ENCODE measurements at regions not wholly inside any gene's neighbourhood (a gene's known extent, or its start where the extent isn't known, plus 50 kb on each side); places are given as distances from the start of the nearest gene placed in this dataset.

- Histone ChIP-seq H3K4me1 (ENCODE audit: insufficient read depth, insufficient read length) (no peaks in the 10 kb centered on the region), H3K4me3 (ENCODE audit: insufficient read length, low read depth) (no peak overlapping the region), H3K27me3 (ENCODE audit: insufficient read depth, insufficient read length) (peaks cover 6% of the 10 kb centered on the region), H3K9me3 (ENCODE audit: insufficient read depth, low read length) (peaks cover 15% of the 10 kb centered on the region), H3K9ac (ENCODE audit: insufficient read length, low read depth) (no peak overlapping the region), H3K36me3 (ENCODE audit: insufficient read depth, insufficient read length, low read length) (no peaks in the 10 kb centered on the region)
- DNase-seq (ENCODE audit: low read depth, low spot score) = no peak
- TF ChIP-seq YY1 (IDR thresholded peaks at IDR 0.05; ENCODE audit: insufficient read depth, insufficient read length) = no peak
These were observed 130.5 kb downstream of the FOXB1 start for GRCh38 chr15:60134609-60135008.

- Histone ChIP-seq H3K4me1 (ENCODE audit: insufficient read depth, insufficient read length) (no peaks in the 10 kb centered on the region), H3K9ac (ENCODE audit: insufficient read length, low read depth) (no peak overlapping the region), H3K9me3 (ENCODE audit: insufficient read depth, low read length) (0 out of 2 replicates have a peak, but pooled peaks cover 5% of the 10 kb centered on the region), H3K4me3 (ENCODE audit: insufficient read length, low read depth) (no peak overlapping the region), H3K36me3 (ENCODE audit: insufficient read depth, insufficient read length, low read length) (no peaks in the 10 kb centered on the region), H3K27me3 (ENCODE audit: insufficient read depth, insufficient read length) (peaks cover 6% of the 10 kb centered on the region)
- TF ChIP-seq YY1 (IDR thresholded peaks at IDR 0.05; ENCODE audit: insufficient read depth, insufficient read length) = no peak
- TF ChIP-seq SUZ12 (IDR thresholded peaks at IDR 0.05; ENCODE audit: extremely low read depth, insufficient read depth, insufficient read length) = no peak
- no peak for TF ChIP-seq ZNF274 (IDR thresholded peaks at IDR 0.05; ENCODE audit: low read depth, low read length)
- DNase-seq (ENCODE audit: low read depth, low spot score) = no peak
These were observed 131.8 kb downstream of the FOXB1 start for GRCh38 chr15:60135961-60136360.

GRCh38 chr15:60137711-60138396, 133.7 kb downstream of the FOXB1 start:
- Histone ChIP-seq H3K36me3 (ENCODE audit: insufficient read depth, insufficient read length, low read length) (no peaks in the 10 kb centered on the region), H3K9ac (ENCODE audit: insufficient read length, low read depth) (no peak overlapping the region), H3K27me3 (ENCODE audit: insufficient read depth, insufficient read length) (no peaks in the 10 kb centered on the region), H3K9me3 (ENCODE audit: insufficient read depth, low read length) (no peaks in the 10 kb centered on the region), H3K4me3 (ENCODE audit: insufficient read length, low read depth) (no peak overlapping the region), H3K4me1 (ENCODE audit: insufficient read depth, insufficient read length) (no peaks in the 10 kb centered on the region)
- DNase-seq (ENCODE audit: low read depth, low spot score) = no peak
- no peak for TF ChIP-seq SUZ12 (IDR thresholded peaks at IDR 0.05; ENCODE audit: extremely low read depth, insufficient read depth, insufficient read length)
- TF ChIP-seq YY1 (IDR thresholded peaks at IDR 0.05; ENCODE audit: insufficient read depth, insufficient read length) = no peak
- no peak for TF ChIP-seq ZNF274 (IDR thresholded peaks at IDR 0.05; ENCODE audit: low read depth, low read length)

- Histone ChIP-seq H3K36me3 (ENCODE audit: insufficient read depth, insufficient read length, low read length) (no peaks in the 10 kb centered on the region), H3K9me3 (ENCODE audit: insufficient read depth, low read length) (no peaks in the 10 kb centered on the region), H3K27me3 (ENCODE audit: insufficient read depth, insufficient read length) (no peaks in the 10 kb centered on the region), H3K9ac (ENCODE audit: insufficient read length, low read depth) (no peak overlapping the region), H3K4me3 (ENCODE audit: insufficient read length, low read depth) (no peak overlapping the region), H3K4me1 (ENCODE audit: insufficient read depth, insufficient read length) (no peaks in the 10 kb centered on the region)
- no peak for TF ChIP-seq SUZ12 (IDR thresholded peaks at IDR 0.05; ENCODE audit: extremely low read depth, insufficient read depth, insufficient read length)
- TF ChIP-seq YY1 (IDR thresholded peaks at IDR 0.05; ENCODE audit: insufficient read depth, insufficient read length) = no peak
- TF ChIP-seq ZNF274 (IDR thresholded peaks at IDR 0.05; ENCODE audit: low read depth, low read length) = no peak
- no peak for DNase-seq (ENCODE audit: low read depth, low spot score)
These were observed 134.4 kb downstream of the FOXB1 start for GRCh38 chr15:60138397-60138968.

GRCh38 chr15:60152386-60152785, 148.3 kb downstream of the FOXB1 start:
- H3K36me3 ChIP-seq (ENCODE audit: insufficient read depth, insufficient read length, low read length) = no peaks in the 10 kb centered on the region
- no peaks in the 10 kb centered on the region for H3K4me1 ChIP-seq (ENCODE audit: insufficient read depth, insufficient read length)
- H3K4me3 ChIP-seq (ENCODE audit: insufficient read length, low read depth) = no peak overlapping the region
- no peak for TF ChIP-seq YY1 (IDR thresholded peaks at IDR 0.05; ENCODE audit: insufficient read depth, insufficient read length)
- no peak for TF ChIP-seq ZNF274 (IDR thresholded peaks at IDR 0.05; ENCODE audit: low read depth, low read length)
- no peak for TF ChIP-seq SUZ12 (IDR thresholded peaks at IDR 0.05; ENCODE audit: extremely low read depth, insufficient read depth, insufficient read length)
- no peak for DNase-seq (ENCODE audit: low read depth, low spot score)
- no peak overlapping the region for H3K9ac ChIP-seq (ENCODE audit: insufficient read length, low read depth)
- H3K27me3 ChIP-seq (ENCODE audit: insufficient read depth, insufficient read length) = no peaks in the 10 kb centered on the region
- H3K9me3 ChIP-seq (ENCODE audit: insufficient read depth, low read length) = no peaks in the 10 kb centered on the region

- Histone ChIP-seq H3K36me3 (ENCODE audit: insufficient read depth, insufficient read length, low read length) (no peaks in the 10 kb centered on the region), H3K9ac (ENCODE audit: insufficient read length, low read depth) (no peak overlapping the region), H3K27me3 (ENCODE audit: insufficient read depth, insufficient read length) (no peaks in the 10 kb centered on the region), H3K4me3 (ENCODE audit: insufficient read length, low read depth) (no peak overlapping the region), H3K4me1 (ENCODE audit: insufficient read depth, insufficient read length) (no peaks in the 10 kb centered on the region), H3K9me3 (ENCODE audit: insufficient read depth, low read length) (no peaks in the 10 kb centered on the region)
- no peak for TF ChIP-seq ZNF274 (IDR thresholded peaks at IDR 0.05; ENCODE audit: low read depth, low read length)
- no peak for TF ChIP-seq YY1 (IDR thresholded peaks at IDR 0.05; ENCODE audit: insufficient read depth, insufficient read length)
- TF ChIP-seq SUZ12 (IDR thresholded peaks at IDR 0.05; ENCODE audit: extremely low read depth, insufficient read depth, insufficient read length) = no peak
- no peak for DNase-seq (ENCODE audit: low read depth, low spot score)
These were observed 150.7 kb downstream of the FOXB1 start for GRCh38 chr15:60154764-60155325.

- DNase-seq (ENCODE audit: low read depth, low spot score) = no peak
- TF ChIP-seq SUZ12 (IDR thresholded peaks at IDR 0.05; ENCODE audit: extremely low read depth, insufficient read depth, insufficient read length) (no peak), YY1 (IDR thresholded peaks at IDR 0.05; ENCODE audit: insufficient read depth, insufficient read length) (no peak), ZNF274 (IDR thresholded peaks at IDR 0.05; ENCODE audit: low read depth, low read length) (no peak)
- no peak overlapping the region for H3K4me3 ChIP-seq (ENCODE audit: insufficient read length, low read depth)
- H3K27me3 ChIP-seq (ENCODE audit: insufficient read depth, insufficient read length) = no peaks in the 10 kb centered on the region
- H3K4me1 ChIP-seq (ENCODE audit: insufficient read depth, insufficient read length) = no peaks in the 10 kb centered on the region
- H3K36me3 ChIP-seq (ENCODE audit: insufficient read depth, insufficient read length, low read length) = no peaks in the 10 kb centered on the region
- no peak overlapping the region for H3K9ac ChIP-seq (ENCODE audit: insufficient read length, low read depth)
- no peaks in the 10 kb centered on the region for H3K9me3 ChIP-seq (ENCODE audit: insufficient read depth, low read length)
These were observed 151.6 kb downstream of the FOXB1 start for GRCh38 chr15:60155661-60156060.
